GM19193 (cell line): ENCODE measurements at regions not wholly inside any gene's neighbourhood (a gene's known extent, or its start where the extent isn't known, plus 50 kb on each side); places are given as distances from the start of the nearest gene placed in this dataset.

Experiments used
- POLR2A ChIP-seq: IDR thresholded peaks from 4 replicates; pipeline ENCODE4 v1.6.1; 2011; ENCODE audit not compliant: insufficient read depth, insufficient read length; ENCODE audit errors: extremely low read depth

GRCh38 chr3:44120721-44121582 lies 120.7 kb upstream of the TOPAZ1 start:
- TF ChIP-seq POLR2A: no peak

GRCh38 chr3:44125246-44125645 lies 116.4 kb upstream of the TOPAZ1 start:
- no peak for TF ChIP-seq POLR2A

GRCh38 chr3:44125882-44126281 lies 115.8 kb upstream of the TOPAZ1 start:
- no peak for TF ChIP-seq POLR2A

GRCh38 chr3:44128057-44128775 lies 113.5 kb upstream of the TOPAZ1 start:
- no peak for TF ChIP-seq POLR2A

DNA sequence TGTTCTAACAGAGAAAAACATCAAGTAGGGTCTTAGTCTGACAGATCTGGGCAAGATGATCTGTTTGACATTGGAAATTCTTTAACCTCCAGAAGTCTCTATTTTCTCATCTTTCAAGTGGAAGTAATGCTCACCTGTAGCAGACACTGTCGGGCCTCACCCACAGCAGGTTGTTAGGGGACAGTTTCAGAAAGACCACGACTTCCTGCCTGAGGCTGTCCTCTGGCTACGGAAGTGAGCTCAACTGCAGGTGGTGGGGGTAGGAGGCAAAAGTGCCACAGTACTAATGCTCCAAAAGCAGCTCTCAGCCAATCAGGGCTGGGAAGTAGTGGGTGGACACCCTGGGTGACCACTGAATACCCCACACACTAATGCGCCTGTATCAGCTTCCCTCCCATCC lies 111.4 kb upstream of the TOPAZ1 start:
- TF ChIP-seq POLR2A: no peak

DNA sequence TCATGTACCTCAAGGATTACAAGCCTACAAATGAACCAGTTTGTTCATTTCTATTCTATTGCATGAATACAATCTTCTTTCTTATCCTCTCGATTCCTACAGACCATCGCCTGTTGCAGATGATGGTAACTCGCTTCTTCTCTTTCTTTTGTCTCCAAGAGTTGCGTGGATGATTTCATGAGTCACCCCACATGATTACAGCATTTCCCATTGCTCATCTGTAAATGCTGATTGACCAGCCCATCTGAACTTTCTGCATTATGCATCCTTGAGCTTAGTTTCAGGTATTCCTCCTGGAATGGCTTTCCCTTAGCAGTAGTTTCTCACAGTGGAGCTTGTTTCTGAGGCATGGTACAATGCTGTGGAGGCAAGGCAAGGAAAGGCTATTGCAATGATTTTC lies 109.6 kb upstream of the TOPAZ1 start:
- no peak for TF ChIP-seq POLR2A

DNA sequence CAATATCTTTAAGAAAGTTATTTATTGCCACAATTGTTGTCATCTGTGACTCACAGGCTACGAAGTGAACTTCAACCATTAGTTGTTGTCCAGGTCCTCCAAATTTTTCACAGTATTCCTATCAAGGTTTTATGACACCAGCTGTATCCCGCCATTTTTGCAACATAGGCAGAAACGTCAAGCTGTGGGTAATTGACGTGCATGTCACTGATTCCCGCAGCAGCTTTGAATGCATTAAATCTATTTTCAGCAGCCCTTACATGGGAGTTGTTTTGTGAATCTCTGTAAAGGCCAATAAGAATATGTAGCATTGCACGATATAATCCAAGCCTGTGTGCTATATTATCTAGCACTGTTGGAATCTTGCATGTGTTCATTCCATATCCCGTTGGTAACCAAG lies 109.1 kb upstream of the TOPAZ1 start:
- TF ChIP-seq POLR2A: no peak

DNA sequence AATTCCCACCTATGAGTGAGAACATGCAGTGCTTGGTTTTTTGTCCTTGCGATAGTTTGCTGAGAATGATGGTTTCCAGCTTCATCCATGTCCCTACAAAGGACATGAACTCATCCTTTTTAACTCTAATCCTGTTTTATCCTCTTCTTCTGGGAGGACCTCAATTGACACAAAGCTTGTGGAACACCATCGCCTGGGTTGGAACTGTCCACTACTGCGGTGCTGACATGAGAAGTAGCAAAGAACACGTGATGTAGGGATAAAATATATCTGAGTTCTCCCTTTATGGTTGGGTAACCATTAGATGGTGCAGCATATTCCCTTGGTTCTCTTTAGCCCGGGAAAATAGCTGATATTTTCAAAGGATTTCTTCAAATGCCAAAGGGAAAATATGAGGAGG lies 105.3 kb upstream of the TOPAZ1 start:
- no peak for TF ChIP-seq POLR2A

DNA sequence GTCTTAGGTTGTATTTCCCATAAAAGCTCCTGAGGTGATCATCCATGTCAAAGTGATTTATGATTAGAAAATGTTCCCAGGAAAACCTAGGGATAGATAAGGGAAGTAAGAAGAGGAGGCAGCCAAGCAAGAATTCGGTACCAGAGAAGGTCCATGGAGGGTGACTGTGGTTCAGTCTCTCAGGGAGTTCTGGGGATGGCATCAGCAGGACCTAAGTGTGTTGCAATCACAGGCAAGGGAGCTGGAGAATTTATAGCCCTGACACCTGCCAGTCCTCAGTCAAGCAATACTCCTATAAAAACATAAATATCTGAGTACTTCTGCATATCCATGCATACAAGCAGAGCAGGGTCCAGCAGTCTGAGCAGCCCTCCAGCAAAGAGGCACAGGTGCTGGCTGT lies 95.6 kb upstream of the TOPAZ1 start:
- TF ChIP-seq POLR2A: no peak

DNA sequence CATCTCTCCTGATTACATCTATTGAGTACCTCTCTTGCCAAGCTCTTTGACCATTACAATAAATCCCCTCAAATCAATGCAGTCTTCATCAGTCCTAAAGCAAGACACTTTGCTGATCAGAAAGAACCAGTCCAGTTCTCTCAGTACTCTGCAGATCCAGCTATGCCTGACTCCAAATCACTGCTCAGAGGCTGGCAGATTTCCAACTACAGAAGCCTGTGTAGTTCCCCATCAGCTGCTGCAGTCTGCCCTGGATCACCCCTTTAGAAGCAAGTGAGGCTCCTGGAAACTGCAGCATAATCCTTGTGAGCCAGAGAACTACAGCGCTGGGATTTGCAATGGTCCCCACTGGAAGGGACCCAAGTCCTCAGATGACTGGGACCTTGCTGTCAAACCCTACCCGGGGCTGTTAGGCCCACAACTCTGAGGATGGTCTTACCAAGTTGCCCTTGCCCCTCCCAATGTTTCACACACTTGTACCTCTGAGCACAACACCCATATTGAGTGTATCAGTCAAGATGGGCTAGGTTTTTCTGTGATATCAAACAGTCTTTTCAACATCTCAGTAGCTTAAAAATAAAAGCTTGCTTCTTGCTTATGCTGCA lies 81.9 kb upstream of the TOPAZ1 start:
- TF ChIP-seq POLR2A: no peak

DNA sequence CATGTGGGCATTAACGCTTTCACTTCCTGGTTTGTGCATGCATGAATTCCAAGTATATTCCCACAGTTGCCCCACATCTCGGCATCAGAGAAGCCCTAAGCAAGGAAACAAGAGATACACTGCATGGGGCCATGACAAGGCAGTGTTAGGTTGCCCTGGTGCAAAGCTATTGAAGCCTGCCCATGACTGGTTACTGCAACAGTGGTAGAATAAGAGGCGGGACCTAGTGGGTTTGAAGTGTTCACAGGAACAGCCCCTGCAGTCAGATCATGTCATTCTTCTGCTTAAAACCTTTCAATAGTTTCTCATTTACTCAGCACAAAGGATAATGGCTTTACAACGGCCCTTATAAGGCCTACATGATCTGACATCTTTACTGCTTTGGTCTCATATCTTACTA lies 80.9 kb upstream of the TOPAZ1 start:
- TF ChIP-seq POLR2A: no peak

GRCh38 chr3:44171891-44172290 lies 69.8 kb upstream of the TOPAZ1 start:
- TF ChIP-seq POLR2A: no peak

- no peak for TF ChIP-seq POLR2A
These were observed 68.4 kb upstream of the TOPAZ1 start for GRCh38 chr3:44173263-44173662.

- no peak for TF ChIP-seq POLR2A
These were observed 66.6 kb upstream of the TOPAZ1 start for GRCh38 chr3:44175070-44175469.

GRCh38 chr3:44179246-44179645 lies 62.4 kb upstream of the TOPAZ1 start:
- TF ChIP-seq POLR2A: no peak
